HEK293T (cell line): ENCODE measurements at regions not wholly inside any gene's neighbourhood (a gene's known extent, or its start where the extent isn't known, plus 50 kb on each side); places are given as distances from the start of the nearest gene placed in this dataset.

Experiments used
- ARNT ChIP-seq: fragments of 450-650 bp; IDR thresholded peaks from 2 replicates; pipeline ENCODE4 v1.6.1; 2017; ENCODE audit warnings: mild to moderate bottlenecking
- BHLHE40 ChIP-seq: fragments of 450-650 bp; IDR thresholded peaks from 2 replicates; pipeline ENCODE4 v1.6.1; 2016; ENCODE audit warnings: mild to moderate bottlenecking, moderate library complexity, borderline replicate concordance
- CTBP1 ChIP-seq: fragments of 450-650 bp; IDR thresholded peaks from 2 replicates; pipeline ENCODE4 v1.6.1; 2016; ENCODE audit warnings: borderline replicate concordance
- ELF4 ChIP-seq: fragments of 450-650 bp; IDR thresholded peaks from 2 replicates; pipeline ENCODE4 v1.6.1; 2017; ENCODE audit warnings: antibody characterized with exemption
- FOXA1 ChIP-seq: fragments of 450-650 bp; IDR thresholded peaks from 2 replicates; pipeline ENCODE4 v1.6.1; 2016; ENCODE audit warnings: mild to moderate bottlenecking
- FOXK2 ChIP-seq: fragments of 450-650 bp; IDR thresholded peaks from 2 replicates; pipeline ENCODE4 v1.6.1; 2016; ENCODE audit warnings: mild to moderate bottlenecking
- FOXM1 ChIP-seq: fragments of 450-650 bp; IDR thresholded peaks from 2 replicates; pipeline ENCODE4 v1.6.1; 2017; ENCODE audit warnings: mild to moderate bottlenecking, borderline replicate concordance
- HDGF ChIP-seq: fragments of 450-650 bp; IDR thresholded peaks from 2 replicates; pipeline ENCODE4 v1.6.1; 2017; ENCODE audit warnings: antibody characterized with exemption, borderline replicate concordance
- L3MBTL2 ChIP-seq: fragments of 450-650 bp; conservative IDR thresholded peaks from 2 replicates; pipeline ENCODE4 v1.6.1; 2016; ENCODE audit warnings: mild to moderate bottlenecking
- NFRKB ChIP-seq: fragments of 450-650 bp; IDR thresholded peaks from 2 replicates; pipeline ENCODE4 v1.6.1; 2016; ENCODE audit warnings: mild to moderate bottlenecking, moderate library complexity
- SP1 ChIP-seq: fragments of 450-650 bp; IDR thresholded peaks from 2 replicates; pipeline ENCODE4 v1.6.1; 2017
- SUZ12 ChIP-seq: fragments of 450-650 bp; IDR thresholded peaks from 2 replicates; pipeline ENCODE4 v1.6.1; 2016; ENCODE audit warnings: mild to moderate bottlenecking
- TARDBP ChIP-seq: fragments of 450-650 bp; IDR thresholded peaks from 2 replicates; pipeline ENCODE4 v1.6.1; 2016
- ZNF384 ChIP-seq: fragments of 450-650 bp; IDR thresholded peaks from 2 replicates; pipeline ENCODE4 v1.6.1; 2016

- TF ChIP-seq NFRKB (no peak), FOXM1 (no peak), BHLHE40 (no peak), FOXK2 (no peak), TARDBP (no peak), FOXA1 (no peak), ZNF384 (no peak), CTBP1 (no peak), SP1 (no peak), L3MBTL2 (no peak), SUZ12 (no peak), ELF4 (no peak), ARNT (no peak), HDGF (no peak)
These were observed 223.1 kb downstream of the FMR1NB start for GRCh38 chrX:148204195-148204594.
